Lung (tissue), 11 donors: ENCODE measurements at regions not wholly inside any gene's neighbourhood (a gene's known extent, or its start where the extent isn't known, plus 50 kb on each side); places are given as distances from the start of the nearest gene placed in this dataset.

Experiments
- ATAC-seq: fragments of 200-7000 bp; cut with Tn5 transposase; one replicate; pipeline ENCODE4 v1.9.1; 2020; ENCODE audit warnings: moderate number of reproducible peaks; ENCODE audit not compliant: insufficient read depth, low FRiP score
- DNase-seq, 3 donors: peaks; one replicate each; pipeline ENCODE4 v3.0.0-alpha.2; 2013 to 2017
- H3K27ac ChIP-seq, 2 donors: one replicate each; pipeline ENCODE4 v1.5.1; 2013; ENCODE audit warnings: mild to moderate bottlenecking in 2 of 2, moderate library complexity in 2 of 2, control low read depth in 1 of 2, inconsistent platforms in 1 of 2, low read depth in 1 of 2, low read length in 1 of 2
- H3K27me3 ChIP-seq, 3 donors: one replicate each; pipeline ENCODE4 v1.5.1; 2013; ENCODE audit warnings: low read length in 2 of 3; ENCODE audit not compliant: control insufficient read depth in 3 of 3, insufficient read depth in 3 of 3
- H3K36me3 ChIP-seq, 4 donors: one replicate each; pipeline ENCODE4 v1.5.1; 2013; ENCODE audit warnings: low read length in 4 of 4, mild to moderate bottlenecking in 1 of 4, moderate library complexity in 1 of 4; ENCODE audit not compliant: control insufficient read depth in 4 of 4, insufficient read depth in 4 of 4
- H3K4me1 ChIP-seq, 5 donors: one replicate each; pipeline ENCODE4 v1.5.1; 2013; ENCODE audit warnings: low read length in 5 of 5, mild to moderate bottlenecking in 2 of 5, moderate library complexity in 1 of 5; ENCODE audit not compliant: control insufficient read depth in 5 of 5, insufficient read depth in 5 of 5
- H3K4me3 ChIP-seq: one replicate; pipeline ENCODE4 v1.5.1; 2013; ENCODE audit warnings: mild to moderate bottlenecking, control low read depth, moderate library complexity
- H3K9ac ChIP-seq, 2 donors: one replicate each; pipeline ENCODE4 v1.5.1; 2013; ENCODE audit warnings: low read length in 2 of 2, control low read depth in 1 of 2; ENCODE audit not compliant: insufficient read depth in 1 of 2
- H3K9me3 ChIP-seq, 4 donors: one replicate each; pipeline ENCODE4 v1.5.1; 2013; ENCODE audit warnings: low read length in 3 of 4, mild to moderate bottlenecking in 1 of 4, moderate library complexity in 1 of 4; ENCODE audit not compliant: control insufficient read depth in 4 of 4, insufficient read depth in 3 of 4
- CTCF ChIP-seq: IDR thresholded peaks from 2 replicates; pipeline ENCODE4 v1.5.1; 2012; ENCODE audit warnings: mild to moderate bottlenecking; ENCODE audit errors: control extremely low read depth, extremely low read depth
- WGBS, 2 donors: extraction: QIAGEN DNeasy Blood & Tissue Kit; methylation state at CpG; one replicate each; pipeline ENCODE4 v1.1.7; 2013; 5-methylcytosine and 5-hydroxymethylcytosine counted together
- donor health status: control.
- donor health status: control.
- donor health status: Bipolar disorder and iron deficiency.
- donor health status: healthy.
- donor health status: DM: yes; HTN: yes; CAD: no.

GRCh38 chr6:95249661-95250060, 327.7 kb upstream of the MANEA start:
- DNase-seq, result no peak
- H3K9me3 ChIP-seq, result no peaks in the 10 kb centered on the region
- H3K36me3 ChIP-seq, result no peaks in the 10 kb centered on the region
- peaks cover 0 to 9% (median 0%) of the 10 kb centered on the region in 5 donors for H3K4me1 ChIP-seq
- no peak for ATAC-seq
- H3K27me3 ChIP-seq, result no peaks in the 10 kb centered on the region
- H3K4me3 ChIP-seq, result no peak overlapping the region
- H3K27ac ChIP-seq, result no peak overlapping the region
- no peak for TF ChIP-seq CTCF
- WGBS, 2 donors, result 63 to 90% methylated on average over 2 of the region's 2 CpGs
- no peak overlapping the region for H3K9ac ChIP-seq

GRCh38 chr6:95263840-95264239, 313.5 kb upstream of the MANEA start:
- Histone ChIP-seq H3K9ac (no peak overlapping the region), H3K27ac (no peak overlapping the region), H3K27me3 (no peaks in the 10 kb centered on the region), H3K9me3 (peaks cover 0 to 9% (median 0%) of the 10 kb centered on the region in 4 donors), H3K4me1 (no peaks in the 10 kb centered on the region), H3K36me3 (no peaks in the 10 kb centered on the region), H3K4me3 (no peak overlapping the region)
- 46 to 97% methylated on average over 1 of the region's 1 CpG for WGBS, 2 donors
- no peak for DNase-seq
- TF ChIP-seq CTCF, result no peak
- no peak for ATAC-seq

- no peaks in the 10 kb centered on the region for H3K4me1 ChIP-seq
- H3K9me3 ChIP-seq, result peaks cover 0 to 6% (median 0%) of the 10 kb centered on the region in 4 donors
- TF ChIP-seq CTCF, result no peak
- no peaks in the 10 kb centered on the region for H3K36me3 ChIP-seq
- H3K4me3 ChIP-seq, result no peak overlapping the region
- H3K27me3 ChIP-seq, result no peaks in the 10 kb centered on the region
- no peak overlapping the region for H3K9ac ChIP-seq
- H3K27ac ChIP-seq, result no peak overlapping the region
- WGBS, 2 donors, result 81 to 86% methylated on average over 4 of the region's 4 CpGs
- no peak for DNase-seq
- no peak for ATAC-seq
Measured at GRCh38 chr6:95266537-95267258, 310.6 kb upstream of the MANEA start.
